GM23338 (cell line): ENCODE measurements at regions not wholly inside any gene's neighbourhood (a gene's known extent, or its start where the extent isn't known, plus 50 kb on each side); places are given as distances from the start of the nearest gene placed in this dataset.

Experiments used
- ATAC-seq: fragments of 200-7000 bp; cut with Tn5 transposase; 3 replicates; pipeline ENCODE4 v1.9.1; 2020
- DNase-seq: peaks from one replicate; pipeline ENCODE4 v3.0.0-alpha.2; 2015; ENCODE audit warnings: low spot score
- H2AFZ ChIP-seq: fragments of 200-600 bp; sonication (generic); 2 replicates; pipeline ENCODE4 v1.8.0; 2016; ENCODE audit warnings: antibody characterized with exemption, mild to moderate bottlenecking, moderate library complexity
- H3F3A ChIP-seq: fragments of 200-600 bp; sonication (generic); replicated peaks from 2 replicates; pipeline ENCODE4 v1.8.0; 2017; ENCODE audit warnings: antibody characterized with exemption, mixed run types, low read depth
- H3K27ac ChIP-seq: fragments of 200-600 bp; sonication (generic); 2 replicates; pipeline ENCODE4 v1.6.1; 2016; ENCODE audit warnings: low read depth
- H3K27me3 ChIP-seq: fragments of 200-600 bp; sonication (generic); 2 replicates; pipeline ENCODE4 v1.8.0; 2016; ENCODE audit warnings: mild to moderate bottlenecking, mixed run types, moderate library complexity; ENCODE audit not compliant: insufficient read depth
- H3K36me3 ChIP-seq: fragments of 200-600 bp; sonication (generic); 2 replicates; pipeline ENCODE4 v1.8.0; 2016; ENCODE audit warnings: mild to moderate bottlenecking; ENCODE audit not compliant: insufficient read depth
- H3K4me1 ChIP-seq: fragments of 200-600 bp; sonication (generic); 2 replicates; pipeline ENCODE4 v1.8.0; 2016; ENCODE audit warnings: mild to moderate bottlenecking, moderate library complexity; ENCODE audit not compliant: insufficient read depth
- H3K4me2 ChIP-seq: fragments of 200-600 bp; sonication (generic); 2 replicates; pipeline ENCODE4 v1.7.1; 2017; ENCODE audit warnings: mixed run types
- H3K4me3 ChIP-seq: fragments of 200-600 bp; sonication (generic); 2 replicates; pipeline ENCODE4 v1.6.1; 2016; ENCODE audit warnings: mixed run types
- H3K79me2 ChIP-seq: fragments of 200-600 bp; sonication (generic); replicated peaks from 2 replicates; pipeline ENCODE4 v1.8.0; 2017; ENCODE audit warnings: mild to moderate bottlenecking; ENCODE audit not compliant: insufficient read depth
- H3K9me2 ChIP-seq: fragments of 200-600 bp; sonication (generic); 2 replicates; pipeline ENCODE4 v1.8.0; 2017; ENCODE audit not compliant: insufficient read depth
- H4K20me1 ChIP-seq: fragments of 200-600 bp; sonication (generic); replicated peaks from 2 replicates; pipeline ENCODE4 v1.8.0; 2017; ENCODE audit warnings: mild to moderate bottlenecking; ENCODE audit not compliant: insufficient read depth
- H3K27ac Mint-ChIP-seq: 2 replicates; pipeline ENCODE4 v1.8.0; 2020; ENCODE audit warnings: inconsistent platforms, mild to moderate bottlenecking, moderate library complexity, mixed read lengths
- H3K27me3 Mint-ChIP-seq: 3 replicates; pipeline ENCODE4 v1.8.0; 2022; ENCODE audit warnings: low read depth, mild to moderate bottlenecking, moderate library complexity, mixed read lengths, inconsistent platforms; ENCODE audit not compliant: insufficient read depth, poor library complexity
- H3K36me3 Mint-ChIP-seq: 3 replicates; pipeline ENCODE4 v1.8.0; 2021; ENCODE audit warnings: low read depth, mild to moderate bottlenecking, inconsistent platforms, moderate library complexity, mixed read lengths
- H3K4me1 Mint-ChIP-seq: 3 replicates; pipeline ENCODE4 v1.8.0; 2020; ENCODE audit warnings: mild to moderate bottlenecking, inconsistent platforms, mixed read lengths
- H3K4me3 Mint-ChIP-seq: 3 replicates; pipeline ENCODE4 v1.8.0; 2021; ENCODE audit warnings: moderate library complexity, mild to moderate bottlenecking, inconsistent platforms, mixed read lengths
- H3K9me3 Mint-ChIP-seq: 3 replicates; pipeline ENCODE4 v1.8.0; 2020; ENCODE audit warnings: moderate library complexity, mild to moderate bottlenecking, inconsistent platforms, mixed read lengths
- CREB1 ChIP-seq: fragments of 250-450 bp; sonication (Bioruptor Pico); IDR thresholded peaks from 2 replicates; pipeline ENCODE4 v1.5.0; 2020; ENCODE audit warnings: low read depth, mild to moderate bottlenecking, moderate library complexity
- CTCF ChIP-seq, 2 experiments: fragments of 200-600 bp in 1 of 2; sonication (generic) in 1 of 2; conservative IDR thresholded peaks; 2 replicates each; pipeline versions ENCODE4 v1.5.1 to v1.6.1; 2016 to 2017; ENCODE audit warnings: antibody characterized with exemption in 2 of 2, low read depth in 2 of 2, mild to moderate bottlenecking in 2 of 2, moderate library complexity in 1 of 2
- ETS1 ChIP-seq: IDR thresholded peaks from 2 replicates; pipeline ENCODE4 v1.6.1; 2016; ENCODE audit warnings: antibody characterized with exemption
- EZH2 ChIP-seq: fragments of 200-600 bp; sonication (generic); IDR thresholded peaks from one replicate; pipeline ENCODE4 v1.8.0; 2017; ENCODE audit warnings: antibody characterized with exemption, mild to moderate bottlenecking, low read depth; ENCODE audit not compliant: unreplicated experiment
- EZH2phosphoT487 ChIP-seq: fragments of 200-600 bp; sonication (generic); IDR thresholded peaks from one replicate; pipeline ENCODE4 v1.8.1; 2018; ENCODE audit warnings: antibody characterized with exemption; ENCODE audit not compliant: unreplicated experiment
- JUNB ChIP-seq: IDR thresholded peaks from one replicate; pipeline ENCODE4 v1.6.1; 2016; ENCODE audit warnings: antibody characterized with exemption; ENCODE audit not compliant: unreplicated experiment
- NANOG ChIP-seq: IDR thresholded peaks from 2 replicates; pipeline ENCODE4 v1.6.1; 2016; ENCODE audit warnings: antibody characterized with exemption, borderline replicate concordance
- POLR2AphosphoS5 ChIP-seq: IDR thresholded peaks from 2 replicates; pipeline ENCODE4 v1.6.1; 2016; ENCODE audit warnings: antibody characterized with exemption, low read depth
- REST ChIP-seq: IDR thresholded peaks from one replicate; pipeline ENCODE4 v1.6.1; 2018; ENCODE audit warnings: antibody characterized with exemption; ENCODE audit not compliant: unreplicated experiment
- STAT1 ChIP-seq: IDR thresholded peaks from one replicate; pipeline ENCODE4 v1.6.1; 2016; ENCODE audit warnings: antibody characterized with exemption; ENCODE audit not compliant: unreplicated experiment
- ZNF114 ChIP-seq: fragments of 250-450 bp; sonication (Bioruptor Pico); IDR thresholded peaks from 2 replicates; pipeline ENCODE4 v1.5.0; 2020; ENCODE audit warnings: mild to moderate bottlenecking, moderate library complexity
- ZNF331 ChIP-seq: fragments of 250-450 bp; sonication (Bioruptor Pico); IDR thresholded peaks from 2 replicates; pipeline ENCODE4 v1.5.0; 2020; ENCODE audit warnings: low read depth, mild to moderate bottlenecking, moderate library complexity
- ZNF462 ChIP-seq: fragments of 250-450 bp; sonication (Bioruptor Pico); IDR thresholded peaks from 2 replicates; pipeline ENCODE4 v1.5.0; 2020; ENCODE audit warnings: mild to moderate bottlenecking, moderate library complexity

GRCh38 chr2:3033315-3033714, 344.3 kb downstream of the EIPR1 start:
- no peak overlapping the region for H3K4me3 ChIP-seq
- no peak overlapping the region for H3K27ac ChIP-seq
- peaks cover 2% of the 10 kb centered on the region for H3K27me3 Mint-ChIP-seq
- no peaks in the 10 kb centered on the region for H3K79me2 ChIP-seq
- no peak for ATAC-seq
- H3K4me1 Mint-ChIP-seq: no peaks in the 10 kb centered on the region; the same call in 2 of the 3 replicates
- H3K27me3 ChIP-seq: no peaks in the 10 kb centered on the region
- H3K36me3 ChIP-seq: no peaks in the 10 kb centered on the region
- no peak for DNase-seq
- H3K4me3 Mint-ChIP-seq: no peak overlapping the region
- no peaks in the 10 kb centered on the region for H4K20me1 ChIP-seq
- H3K4me1 ChIP-seq: no peaks in the 10 kb centered on the region
- TF ChIP-seq POLR2AphosphoS5: no peak
- no peak for TF ChIP-seq ZNF462 (CRISPR knock-in tag)
- TF ChIP-seq REST: no peak
- no peak for TF ChIP-seq ZNF114
- no peak for TF ChIP-seq STAT1
- TF ChIP-seq ETS1: no peak
- TF ChIP-seq ZNF331: no peak
- no peak for TF ChIP-seq JUNB
- TF ChIP-seq CTCF (conservative IDR thresholded peaks at IDR 0.05; ENCODE audit: low read depth in 2 of 2): no peak
- no peak for TF ChIP-seq EZH2phosphoT487
- TF ChIP-seq NANOG: no peak
- TF ChIP-seq EZH2: no peak
- no peak for TF ChIP-seq CREB1 (CRISPR knock-in tag)
- H2AFZ ChIP-seq: no peak overlapping the region
- H3K27ac Mint-ChIP-seq: no peak overlapping the region
- peaks cover 39% of the 10 kb centered on the region for H3K9me3 Mint-ChIP-seq
- H3K9me2 ChIP-seq: peaks cover 5% of the 10 kb centered on the region; the same call in 1 of the 2 replicates
- no peak overlapping the region for H3K4me2 ChIP-seq
- peaks cover 15% of the 10 kb centered on the region; the same call in 2 of the 3 replicates for H3K36me3 Mint-ChIP-seq
- H3F3A ChIP-seq: no peaks in the 10 kb centered on the region
